ENCODE measurements at regions not wholly inside any gene's neighbourhood (a gene's known extent, or its start where the extent isn't known, plus 50 kb on each side); places are given as distances from the start of the nearest gene placed in this dataset.
"Not testable (repeated sequence)": the region's sequence is repeated elsewhere in the genome, so short reads cannot be mapped to it uniquely, and the experiment has no call there.

DNA sequence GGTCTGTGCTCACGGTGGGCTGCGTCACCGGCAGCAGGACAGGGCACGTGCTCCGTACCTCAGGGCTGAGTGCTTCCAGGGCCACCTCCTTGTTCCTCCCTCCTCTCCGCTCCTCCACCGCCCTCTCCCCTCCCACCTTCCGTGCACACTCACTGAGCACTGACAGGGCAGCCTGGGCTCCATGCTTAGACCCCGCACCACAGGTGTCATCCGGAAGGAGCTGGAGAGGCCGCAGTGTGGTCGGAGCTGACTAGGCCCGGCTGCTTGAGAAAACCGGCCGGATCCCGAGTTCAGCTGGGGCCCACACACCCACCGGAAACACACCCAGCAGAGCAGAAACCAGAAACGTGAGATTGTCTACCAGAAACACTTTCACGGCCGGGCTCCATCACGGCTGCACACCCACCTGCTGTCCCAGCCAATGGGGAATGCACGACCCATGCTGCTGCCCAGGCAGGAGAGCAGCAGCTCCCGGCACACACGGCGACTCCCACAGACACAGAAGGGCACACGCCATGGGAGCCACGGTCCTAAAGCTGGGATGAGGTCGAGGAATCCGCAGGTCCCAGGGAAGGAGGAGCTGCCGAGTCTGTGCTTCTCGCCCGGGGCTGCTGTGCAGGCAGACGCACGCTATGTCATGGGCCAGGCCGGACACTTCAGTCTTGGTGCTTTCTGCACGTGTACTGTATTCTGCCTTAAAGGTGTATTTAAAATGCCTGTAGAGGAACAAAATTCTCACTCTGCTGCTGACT, 55.0 kb upstream of the ZNF469 start:
- H3K27ac ChIP-seq, result no peak overlapping the region
- CTCF ChIA-PET, result no interaction called here
- POLR2A ChIA-PET (ENCODE audit: low non-redundant PET), result no interaction called here
- no peak for DNase-seq (ENCODE audit: low spot score)
- TF ChIP-seq, protein P1, sequence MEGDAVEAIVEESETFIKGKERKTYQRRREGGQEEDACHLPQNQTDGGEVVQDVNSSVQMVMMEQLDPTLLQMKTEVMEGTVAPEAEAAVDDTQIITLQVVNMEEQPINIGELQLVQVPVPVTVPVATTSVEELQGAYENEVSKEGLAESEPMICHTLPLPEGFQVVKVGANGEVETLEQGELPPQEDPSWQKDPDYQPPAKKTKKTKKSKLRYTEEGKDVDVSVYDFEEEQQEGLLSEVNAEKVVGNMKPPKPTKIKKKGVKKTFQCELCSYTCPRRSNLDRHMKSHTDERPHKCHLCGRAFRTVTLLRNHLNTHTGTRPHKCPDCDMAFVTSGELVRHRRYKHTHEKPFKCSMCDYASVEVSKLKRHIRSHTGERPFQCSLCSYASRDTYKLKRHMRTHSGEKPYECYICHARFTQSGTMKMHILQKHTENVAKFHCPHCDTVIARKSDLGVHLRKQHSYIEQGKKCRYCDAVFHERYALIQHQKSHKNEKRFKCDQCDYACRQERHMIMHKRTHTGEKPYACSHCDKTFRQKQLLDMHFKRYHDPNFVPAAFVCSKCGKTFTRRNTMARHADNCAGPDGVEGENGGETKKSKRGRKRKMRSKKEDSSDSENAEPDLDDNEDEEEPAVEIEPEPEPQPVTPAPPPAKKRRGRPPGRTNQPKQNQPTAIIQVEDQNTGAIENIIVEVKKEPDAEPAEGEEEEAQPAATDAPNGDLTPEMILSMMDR (conservative IDR thresholded peaks at IDR 0.05; ENCODE audit: low read depth), result no peak

GRCh38 chr16:88328313-88328980, 54.3 kb upstream of the ZNF469 start:
- TF ChIP-seq, protein P1 (conservative IDR thresholded peaks at IDR 0.05; ENCODE audit: low read depth), result no peak
- POLR2A ChIA-PET (ENCODE audit: low non-redundant PET), result no interaction called here
- H3K27ac ChIP-seq, result no peak overlapping the region
- DNase-seq (ENCODE audit: low spot score), result no peak
- CTCF ChIA-PET, result interaction anchor here (0.6 kb wide), 1 partner anchor 9 kb away, joined by 3 read pairs; no protein-coding TSS in a partner anchor

GRCh38 chr16:88329726-88330700, 52.7 kb upstream of the ZNF469 start:
- CTCF ChIA-PET, result no interaction called here
- 0 out of 2 replicates have a peak overlapping the region, but pooled peaks have one; percentile 1 for H3K27ac ChIP-seq
- DNase-seq (ENCODE audit: low spot score), result no peak
- TF ChIP-seq, protein P1 (conservative IDR thresholded peaks at IDR 0.05; ENCODE audit: low read depth), result no peak
- POLR2A ChIA-PET (ENCODE audit: low non-redundant PET), result no interaction called here

DNA sequence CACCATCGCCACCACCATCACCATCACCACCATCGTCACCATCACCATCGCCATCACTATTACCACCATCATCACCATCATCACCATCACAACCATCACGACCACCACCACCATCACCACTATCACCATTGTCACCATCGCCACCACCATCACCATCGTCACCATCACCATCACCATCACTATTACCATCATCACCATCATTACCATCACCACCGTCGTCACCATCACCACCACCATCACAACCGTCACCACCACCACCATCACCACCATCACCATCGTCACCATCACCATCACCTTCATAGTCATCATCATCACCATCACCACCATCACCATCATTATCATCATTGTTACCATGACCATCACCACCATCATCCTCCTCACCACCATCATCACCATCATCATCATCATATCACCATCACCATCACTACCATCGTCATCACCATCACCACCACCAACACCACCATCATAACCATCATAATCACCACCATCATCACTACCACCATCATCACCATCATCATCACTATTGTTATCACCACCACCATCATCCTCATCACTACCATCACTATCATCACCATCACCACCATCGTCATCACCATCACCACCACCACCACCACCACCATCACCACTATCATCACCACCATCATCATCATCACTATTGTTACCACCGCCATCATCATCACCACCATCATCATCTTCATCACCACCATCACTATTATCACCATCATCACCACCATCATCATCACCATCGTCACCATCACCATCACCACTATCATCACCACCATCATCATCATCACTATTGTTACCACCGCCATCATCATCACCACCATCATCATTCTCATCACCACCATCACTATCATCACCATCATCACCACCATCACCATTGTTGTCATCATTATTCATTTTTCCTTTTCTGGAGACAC, 51.5 kb upstream of the ZNF469 start:
- TF ChIP-seq, protein P1 (conservative IDR thresholded peaks at IDR 0.05; ENCODE audit: low read depth), result no peak
- no peak for DNase-seq (ENCODE audit: low spot score)
- POLR2A ChIA-PET (ENCODE audit: low non-redundant PET), result no interaction called here
- H3K27ac ChIP-seq, result peak overlapping the region; percentile 92
- CTCF ChIA-PET, result no interaction called here

DNA sequence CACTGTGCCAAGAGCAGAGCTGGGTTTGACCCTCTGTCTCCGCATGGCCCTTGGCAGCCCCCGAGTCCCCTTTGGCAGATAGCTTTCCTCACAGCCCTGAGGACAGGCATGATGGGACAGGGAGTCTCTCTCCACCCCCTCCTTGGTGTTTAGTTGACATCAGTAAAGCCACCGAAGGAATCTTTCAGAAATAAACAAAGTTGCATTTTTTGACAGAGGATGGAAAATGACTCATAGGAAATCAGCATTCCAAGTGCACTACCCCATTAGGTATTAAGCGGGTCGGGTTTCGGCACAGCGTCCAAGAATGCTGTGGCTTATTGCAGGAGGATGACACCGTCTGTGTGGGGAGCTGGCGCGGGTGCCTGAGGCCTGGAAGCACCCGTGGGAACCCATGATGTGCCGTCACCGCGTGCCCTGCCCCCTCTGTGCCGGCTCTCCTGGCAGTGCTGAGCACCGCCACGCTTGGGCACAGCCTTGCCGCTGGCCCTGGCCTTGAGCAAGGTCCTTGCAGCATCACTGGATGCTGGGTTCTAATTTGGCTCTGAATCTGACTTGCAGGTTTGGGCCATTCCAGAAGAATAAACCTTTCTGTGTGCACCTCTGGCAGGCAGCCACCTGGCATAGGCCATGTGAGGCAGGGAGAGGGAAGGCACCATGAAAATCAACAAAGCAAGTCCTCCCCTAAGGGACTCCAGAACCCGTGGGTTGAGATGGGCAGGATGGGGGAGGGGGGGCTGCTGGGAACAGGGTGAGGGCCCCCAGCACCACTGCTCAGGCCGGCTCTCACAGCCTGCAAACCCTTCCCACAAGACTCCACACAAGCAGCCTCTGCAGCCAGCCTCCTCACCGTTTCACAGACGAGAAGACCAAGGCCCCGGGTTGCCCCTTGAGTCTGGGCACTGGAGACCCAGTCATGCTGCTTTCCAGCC, 50.5 kb upstream of the ZNF469 start:
- ChIA-PET POLR2A (ENCODE audit: low non-redundant PET) (no interaction called here), CTCF (interaction anchor here (0.6 kb wide), 1 partner anchor 36 kb away, joined by 4 read pairs; no protein-coding TSS in a partner anchor)
- DNase-seq (ENCODE audit: low spot score), result peak; percentile 91
- H3K27ac ChIP-seq, result peak overlapping the region; percentile 92
- TF ChIP-seq, protein P1 (conservative IDR thresholded peaks at IDR 0.05; ENCODE audit: low read depth), result no peak

- CTCF ChIA-PET; DNase-seq (ENCODE audit: low spot score); POLR2A ChIA-PET (ENCODE audit: low non-redundant PET): not testable (repeated sequence)
- H3K27ac ChIP-seq, result peak overlapping the region; percentile 92
Observed at GRCh38 chr16:88332921-88333825, 49.6 kb upstream of the ZNF469 start.

Data from RWPE1 (cell line).